SKM-1 treated with dmso at 0.1 percent for 144 hours (cell line): ENCODE measurements at regions not wholly inside any gene's neighbourhood (a gene's known extent, or its start where the extent isn't known, plus 50 kb on each side); places are given as distances from the start of the nearest gene placed in this dataset.
"Not testable (repeated sequence)": the region's sequence is repeated elsewhere in the genome, so short reads cannot be mapped to it uniquely, and the experiment has no call there.

Experiments
- DNase-seq: peaks from one replicate; lab custom pipeline; 2025; ENCODE audit not compliant: unreplicated experiment; lab: John Stamatoyannopoulos, UW

DNA sequence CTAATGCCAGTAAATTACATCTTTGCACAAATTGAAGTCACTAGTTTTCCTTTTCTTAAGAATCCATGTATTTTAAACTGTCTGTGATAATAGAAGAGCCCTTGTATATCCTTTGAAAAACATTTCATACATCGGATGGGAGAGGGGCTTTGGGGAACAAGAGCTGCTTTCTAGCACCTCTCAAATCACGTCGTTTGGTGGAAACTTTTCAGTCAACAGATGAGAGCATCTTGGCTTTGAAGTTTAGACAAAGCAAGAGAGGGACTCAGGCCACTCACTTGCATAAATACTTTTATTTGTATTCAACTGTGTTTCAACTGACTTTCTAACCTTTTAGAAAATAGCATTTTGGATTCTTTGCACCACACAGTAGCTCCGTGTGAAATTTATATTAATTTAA lies 502.3 kb upstream of the IMPG1 start:
- no peak for DNase-seq

DNA sequence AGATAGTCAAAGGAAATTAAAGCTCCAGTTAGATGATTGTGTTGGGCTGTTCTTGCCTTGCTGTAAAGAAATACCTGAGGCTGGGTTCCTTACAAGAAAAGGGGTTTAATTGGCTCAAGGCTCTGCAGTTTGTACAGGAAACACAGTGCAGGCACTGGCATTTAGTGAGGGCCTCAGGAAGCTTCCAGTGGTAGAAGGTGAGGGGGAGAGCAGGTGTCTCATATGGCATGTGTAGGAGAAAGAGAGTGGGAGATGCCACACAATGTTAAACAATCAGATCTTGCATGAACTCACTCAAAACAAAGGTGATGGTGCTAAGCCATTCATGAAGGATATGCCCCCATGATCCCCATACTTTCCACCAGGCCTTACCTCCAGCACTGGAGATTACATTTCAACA lies 493.5 kb upstream of the IMPG1 start:
- DNase-seq, result no peak

DNA sequence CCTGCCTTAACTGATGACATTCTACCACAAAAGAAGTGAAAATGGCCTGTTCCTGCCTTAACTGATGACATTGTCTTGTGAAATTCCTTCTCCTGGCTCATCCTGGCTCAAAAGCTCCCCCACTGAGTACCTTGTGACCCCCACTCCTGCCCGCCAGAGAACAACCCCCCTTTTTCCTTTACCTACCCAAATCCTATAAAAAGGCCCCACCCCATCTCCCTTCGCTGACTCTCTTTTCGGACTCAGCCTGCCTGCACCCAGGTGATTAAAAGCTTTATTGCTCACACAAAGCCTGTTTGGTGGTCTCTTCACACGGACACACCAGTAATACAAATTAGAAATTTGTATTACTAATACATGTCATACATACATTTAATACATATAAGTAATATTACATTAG lies 489.9 kb upstream of the IMPG1 start:
- DNase-seq, result not testable (repeated sequence)

DNA sequence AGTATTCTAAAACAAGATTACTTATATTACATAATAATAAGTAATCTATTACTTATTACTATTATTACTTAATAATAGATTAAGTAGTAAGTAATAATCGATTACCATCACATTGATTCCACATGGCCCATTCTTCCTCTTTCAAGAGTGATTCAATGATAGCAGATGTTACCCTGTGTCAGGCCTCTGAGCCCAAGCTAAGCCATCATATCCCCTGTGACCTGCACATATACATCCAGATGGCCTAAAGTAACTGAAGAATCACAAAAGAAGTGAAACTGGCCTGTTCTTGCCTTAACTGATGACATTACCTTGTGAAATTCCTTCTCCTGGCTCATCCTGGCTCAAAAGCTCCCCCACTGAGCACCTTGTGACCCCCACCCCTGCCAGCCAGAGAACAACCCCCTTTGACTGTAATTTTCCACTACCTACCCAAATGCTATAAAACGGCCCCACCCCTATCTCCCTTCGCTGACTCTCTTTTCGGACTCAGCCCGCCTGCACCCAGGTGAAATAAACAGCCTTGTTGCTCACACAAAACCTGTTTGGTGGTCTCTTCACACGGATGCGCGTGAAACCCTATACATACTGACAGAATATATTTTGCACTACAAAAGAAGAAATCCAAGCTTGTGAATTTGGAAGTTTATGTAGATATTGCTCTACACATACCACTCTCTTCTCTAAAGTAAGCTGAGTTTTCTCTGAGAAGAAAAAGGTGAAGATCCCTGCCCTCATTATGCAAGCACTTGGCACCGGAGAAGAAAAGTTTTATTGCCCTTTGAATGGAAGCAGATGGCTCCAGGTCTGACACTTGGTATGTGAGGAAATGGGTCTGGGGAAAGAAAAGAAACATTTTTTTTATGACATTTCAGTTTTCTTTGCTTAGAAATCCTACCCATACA lies 488.6 kb upstream of the IMPG1 start:
- not testable (repeated sequence) for DNase-seq

DNA sequence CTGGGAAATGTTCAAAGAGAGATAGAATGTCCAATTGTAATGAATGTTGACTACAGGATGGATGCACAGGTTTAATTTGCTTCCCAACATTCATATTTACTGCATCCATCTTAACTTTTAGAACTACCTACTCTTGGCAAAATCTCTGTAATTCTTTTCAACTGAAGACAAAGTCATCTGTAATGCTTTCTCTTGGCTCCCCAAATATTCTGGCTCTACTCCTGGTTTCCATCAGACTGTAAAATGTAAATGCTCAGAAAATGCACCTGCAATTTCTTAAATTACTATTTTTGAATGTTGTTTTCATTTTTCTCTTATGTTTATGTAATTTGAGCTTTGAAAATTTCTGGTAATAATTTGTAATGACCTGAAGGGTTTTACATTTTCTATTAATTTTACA lies 480.8 kb upstream of the IMPG1 start:
- DNase-seq, result no peak

DNA sequence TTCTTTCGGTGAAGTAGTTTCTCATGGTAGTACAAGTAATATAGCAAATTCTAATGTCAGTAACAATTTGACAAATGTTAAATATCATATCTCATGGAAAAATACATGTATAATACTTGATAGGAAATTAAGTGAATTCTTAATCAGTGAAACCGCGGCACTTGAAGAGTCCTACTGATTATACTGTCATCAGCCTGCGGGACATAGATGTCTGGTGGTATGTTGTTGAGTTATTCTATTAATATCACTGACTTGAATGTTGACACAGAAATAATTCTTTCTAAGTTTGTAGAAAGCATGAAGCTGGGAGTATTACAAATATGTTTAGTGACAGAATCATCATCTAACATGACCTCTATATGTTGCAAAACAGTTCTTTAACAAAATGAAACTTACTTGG lies 479.8 kb upstream of the IMPG1 start:
- no peak for DNase-seq

DNA sequence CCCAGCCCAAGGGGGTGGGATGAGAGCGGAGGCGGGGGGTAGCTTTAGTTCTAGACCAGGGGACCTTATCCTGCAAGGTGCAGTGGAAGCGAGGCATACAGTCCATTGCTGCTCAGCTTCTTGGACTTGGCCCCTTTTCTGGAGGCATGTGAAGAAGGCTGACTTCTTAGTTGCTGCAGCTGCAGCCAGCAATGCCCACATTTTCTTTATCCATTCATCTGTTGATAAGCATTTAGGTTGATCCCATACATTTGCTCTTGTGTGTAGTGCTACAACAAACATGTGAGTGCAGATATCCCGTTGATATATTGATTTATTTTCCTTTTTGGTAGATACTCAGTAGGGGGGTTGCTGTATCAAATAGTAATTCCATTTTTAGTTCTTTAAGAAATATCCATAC lies 461.2 kb upstream of the IMPG1 start:
- DNase-seq, result no peak

DNA sequence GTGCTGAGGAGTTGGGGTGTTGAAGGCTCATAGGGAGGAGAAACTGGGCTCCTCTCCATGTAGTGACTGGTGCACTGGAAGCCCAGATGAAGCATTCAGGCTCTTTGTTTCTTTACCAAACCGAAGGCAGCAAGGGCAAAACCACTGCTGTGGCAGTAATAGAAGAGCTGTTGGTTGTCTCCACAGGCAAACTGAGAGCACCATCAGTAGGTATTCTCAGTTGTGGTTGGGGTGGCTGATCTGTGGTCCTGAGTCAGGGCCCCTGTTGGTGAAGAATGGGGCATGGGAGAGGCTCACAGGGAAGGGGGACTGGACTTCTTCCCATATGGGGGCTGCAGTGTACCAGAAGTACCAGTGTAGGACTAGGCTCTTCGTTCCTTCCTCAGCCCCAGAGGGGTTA lies 460.2 kb upstream of the IMPG1 start:
- no peak for DNase-seq

DNA sequence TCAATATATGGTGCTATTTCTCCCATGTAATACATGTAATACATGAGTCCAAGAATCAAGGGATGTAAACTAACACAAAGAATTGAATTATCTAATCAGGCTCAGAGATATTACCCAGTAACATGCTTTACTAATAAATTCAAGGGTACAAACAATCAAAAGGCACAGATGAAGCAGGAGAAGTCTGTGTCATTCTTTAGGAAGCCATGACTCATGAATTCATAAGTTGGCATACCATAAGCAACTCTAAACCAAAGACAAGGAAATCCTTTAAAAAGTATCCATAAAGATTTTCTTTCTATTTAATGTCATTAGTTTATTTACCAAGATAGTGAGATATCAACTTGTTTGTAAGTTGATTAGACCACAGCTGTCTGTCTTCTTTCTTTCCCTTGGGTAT lies 446.0 kb upstream of the IMPG1 start:
- no peak for DNase-seq

DNA sequence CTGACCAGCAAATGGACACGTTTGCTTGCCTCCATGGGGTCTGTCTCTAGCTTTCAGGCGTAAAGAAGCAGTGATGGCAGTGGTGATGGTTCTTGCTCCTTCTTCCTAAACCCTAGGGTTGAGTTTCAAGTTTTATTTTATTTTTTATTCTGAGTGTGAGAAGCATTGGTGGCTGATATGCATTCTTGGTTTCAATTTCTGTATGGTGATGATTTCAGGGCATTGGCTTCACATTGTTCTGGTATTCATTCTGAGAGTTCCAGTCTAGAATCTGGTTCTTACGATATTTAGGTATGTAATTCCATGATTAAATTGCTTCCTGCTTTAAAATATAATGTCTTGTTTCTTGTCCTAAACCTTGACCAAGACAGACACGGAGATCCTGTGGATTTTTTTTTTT lies 444.5 kb upstream of the IMPG1 start:
- no peak for DNase-seq

DNA sequence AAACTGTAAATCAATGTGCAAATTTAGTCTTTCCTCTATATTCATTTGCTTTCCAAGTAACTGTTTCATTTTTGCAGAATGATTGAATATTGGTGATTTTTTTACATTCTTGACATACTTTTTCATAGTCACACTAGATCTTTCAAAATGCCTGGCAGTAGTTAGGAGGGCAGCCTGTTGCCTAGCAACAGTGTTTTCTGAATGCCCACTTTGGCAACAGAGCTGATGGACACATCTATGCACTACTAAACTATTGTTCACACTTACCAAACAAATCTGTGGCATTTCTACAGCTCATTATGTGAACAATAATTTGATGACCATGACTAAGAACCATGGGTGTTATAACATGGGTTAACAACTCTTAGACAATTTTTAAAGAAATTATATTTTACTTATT lies 438.0 kb upstream of the IMPG1 start:
- DNase-seq, result no peak

DNA sequence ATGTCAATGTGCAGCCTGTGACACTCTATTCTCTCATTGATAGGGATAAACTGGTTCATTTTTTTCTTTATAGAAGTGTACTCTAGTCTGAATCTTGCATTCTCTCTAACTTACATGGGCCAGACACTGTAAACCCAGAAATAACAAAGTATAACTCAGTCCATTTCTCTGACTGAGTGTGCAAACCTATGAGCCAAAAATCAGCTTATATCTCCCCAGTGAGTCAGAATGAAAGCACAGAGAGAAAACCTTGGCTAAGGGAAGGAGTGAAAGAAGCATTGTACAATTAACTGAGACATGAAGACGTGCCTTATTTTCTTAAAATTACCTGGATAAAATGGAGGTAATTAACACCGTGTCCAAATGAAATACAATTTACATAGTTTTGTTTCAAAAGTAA lies 436.9 kb upstream of the IMPG1 start:
- no peak for DNase-seq

DNA sequence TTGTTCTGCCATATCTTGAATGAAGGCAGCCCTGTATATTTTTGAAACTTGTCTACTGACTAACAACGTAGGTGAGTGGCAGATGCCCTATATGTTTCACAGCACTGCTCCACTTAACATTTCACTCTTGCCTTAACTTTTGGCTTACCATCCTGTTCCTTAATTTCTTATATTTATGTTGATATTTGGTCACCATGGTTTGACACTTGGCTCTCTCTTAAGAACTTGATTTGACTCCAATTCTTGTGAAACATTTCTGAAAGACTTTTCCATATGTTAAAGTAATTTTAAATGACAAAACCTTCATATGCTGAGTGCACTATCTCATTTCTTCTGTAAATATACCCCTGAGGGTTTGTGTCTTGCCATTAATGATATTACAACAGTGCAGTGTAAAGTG lies 434.3 kb upstream of the IMPG1 start:
- DNase-seq, result no peak

DNA sequence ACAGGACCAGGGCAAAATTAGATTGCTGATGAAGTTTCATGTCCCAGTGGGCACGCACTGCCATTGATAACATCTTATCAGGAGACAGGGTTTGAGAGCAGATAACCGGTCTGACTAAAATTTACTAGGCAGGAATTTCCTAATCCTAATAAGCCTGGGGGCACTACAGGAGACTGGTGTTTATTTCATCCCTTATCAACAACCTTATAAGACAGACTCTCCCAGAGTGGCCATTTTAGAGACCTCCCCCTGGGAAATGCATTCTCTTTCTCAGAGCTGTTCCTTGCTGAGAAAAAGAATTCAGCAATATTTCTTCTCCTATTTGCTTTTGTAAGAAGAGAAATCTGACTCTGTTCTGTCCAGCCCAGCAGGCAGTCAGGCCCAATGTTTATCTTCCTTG lies 423.4 kb upstream of the IMPG1 start:
- DNase-seq, result no peak

DNA sequence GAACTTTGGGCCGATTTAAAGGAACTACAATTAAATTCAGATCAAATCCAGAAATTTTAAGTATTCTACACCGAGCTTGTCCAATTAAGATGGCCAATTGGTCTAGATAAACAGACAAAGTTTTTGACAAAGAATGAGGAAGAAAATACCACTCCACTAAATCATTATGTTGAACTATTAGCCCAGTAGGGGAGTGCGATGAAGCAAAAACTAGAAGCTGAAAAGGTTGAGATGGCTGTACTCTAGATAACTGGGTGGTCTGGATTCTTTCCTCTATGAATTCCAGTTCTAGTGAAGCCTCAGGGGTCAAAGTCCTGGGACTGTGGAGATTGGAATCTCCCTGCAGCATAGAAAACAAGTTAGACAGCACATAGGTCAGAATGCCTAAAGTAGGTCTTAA lies 418.9 kb upstream of the IMPG1 start:
- not testable (repeated sequence) for DNase-seq

DNA sequence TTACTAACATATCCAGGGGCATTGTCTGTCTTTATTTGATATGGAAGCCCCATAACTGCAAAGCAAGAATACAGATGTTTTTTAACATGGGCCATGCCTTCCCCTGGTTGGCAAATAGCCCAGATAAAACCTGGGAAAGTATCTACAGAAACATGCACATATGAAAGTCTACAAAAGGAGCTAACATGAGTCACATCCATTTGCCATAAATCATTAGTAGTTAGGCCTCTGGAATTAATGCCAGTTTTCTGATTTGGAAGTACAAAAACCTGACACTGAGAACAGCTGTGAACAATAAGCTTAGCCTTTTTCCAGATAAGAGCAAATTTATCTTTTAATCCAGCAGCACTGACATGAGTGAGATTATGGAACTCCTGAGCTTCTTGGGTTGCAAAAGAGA lies 418.0 kb upstream of the IMPG1 start:
- DNase-seq, result no peak

DNA sequence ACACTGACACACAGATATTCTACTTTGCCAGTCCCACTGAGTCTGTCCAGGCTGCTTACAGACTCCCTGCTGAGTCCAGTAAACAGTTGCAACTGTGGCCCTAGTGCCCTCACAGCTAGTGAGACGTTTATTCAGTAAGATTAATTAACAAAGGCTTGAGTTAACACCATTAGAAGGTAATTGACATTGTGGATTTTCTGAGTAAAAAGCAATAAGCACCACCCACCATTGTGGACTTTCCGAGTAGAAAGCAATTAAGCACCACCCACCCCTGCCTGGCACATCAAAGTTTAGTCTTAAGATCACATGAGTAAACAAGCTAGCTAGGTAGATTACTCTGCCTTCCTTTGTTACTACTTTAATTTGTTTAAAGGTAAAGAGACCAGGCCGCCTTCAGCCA lies 408.6 kb upstream of the IMPG1 start:
- no peak for DNase-seq

DNA sequence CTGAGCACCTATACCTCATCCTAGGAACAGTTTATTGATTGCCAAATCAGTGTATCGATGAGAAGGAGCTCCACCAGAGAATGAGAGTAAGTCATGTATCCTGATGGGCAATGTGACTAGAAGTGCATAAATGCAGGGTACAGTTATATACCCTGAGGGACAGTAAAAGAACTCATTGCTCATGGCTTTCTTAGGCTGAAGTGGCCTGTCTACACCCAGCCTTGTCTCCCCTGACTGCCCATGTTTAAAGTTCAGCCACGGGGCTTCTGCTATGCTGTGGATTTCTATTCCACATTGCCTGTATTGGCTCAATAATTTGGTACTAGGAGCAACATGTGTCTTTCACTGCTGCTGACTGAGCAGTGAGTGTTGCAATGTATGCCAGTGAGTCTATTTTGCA lies 400.4 kb upstream of the IMPG1 start:
- DNase-seq, result peak; percentile 4

DNA sequence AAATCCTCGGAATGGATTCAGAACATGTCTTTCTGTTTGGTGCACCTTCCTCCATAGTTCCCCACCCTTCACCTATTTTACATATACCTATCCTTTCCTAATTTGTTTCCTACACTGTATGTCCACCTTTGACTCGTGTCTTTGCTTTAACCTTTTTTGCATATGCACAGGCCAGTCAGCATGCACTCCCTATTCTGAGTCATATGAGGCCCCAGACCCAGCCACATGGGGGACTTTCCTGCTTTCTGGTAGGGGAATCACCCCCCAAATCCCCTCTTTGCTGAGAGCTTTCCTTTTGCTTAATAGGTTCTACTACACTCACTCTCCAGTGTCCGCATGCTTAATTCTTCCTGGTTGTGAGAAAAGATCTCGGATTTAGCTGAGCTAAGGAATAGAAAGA lies 393.8 kb upstream of the IMPG1 start:
- no peak for DNase-seq

DNA sequence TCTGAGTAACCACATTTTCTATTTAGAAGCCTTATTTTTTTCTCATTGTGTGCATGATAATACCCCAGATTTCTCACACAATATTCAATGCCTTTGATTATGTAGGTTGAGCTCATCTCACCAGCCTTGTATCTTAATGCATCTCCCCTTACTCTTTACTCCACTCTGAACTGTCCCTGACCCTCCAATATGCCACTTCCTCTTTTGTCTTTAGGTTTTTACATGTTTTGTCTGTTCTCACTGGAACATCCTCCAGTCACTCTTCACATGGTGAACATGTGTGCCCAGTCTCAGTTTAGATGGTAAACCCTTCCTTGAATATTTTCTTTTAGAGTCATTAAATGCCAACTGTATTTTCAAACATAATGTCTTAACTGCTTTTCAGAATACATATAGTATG lies 392.9 kb upstream of the IMPG1 start:
- peak; percentile 6 for DNase-seq

DNA sequence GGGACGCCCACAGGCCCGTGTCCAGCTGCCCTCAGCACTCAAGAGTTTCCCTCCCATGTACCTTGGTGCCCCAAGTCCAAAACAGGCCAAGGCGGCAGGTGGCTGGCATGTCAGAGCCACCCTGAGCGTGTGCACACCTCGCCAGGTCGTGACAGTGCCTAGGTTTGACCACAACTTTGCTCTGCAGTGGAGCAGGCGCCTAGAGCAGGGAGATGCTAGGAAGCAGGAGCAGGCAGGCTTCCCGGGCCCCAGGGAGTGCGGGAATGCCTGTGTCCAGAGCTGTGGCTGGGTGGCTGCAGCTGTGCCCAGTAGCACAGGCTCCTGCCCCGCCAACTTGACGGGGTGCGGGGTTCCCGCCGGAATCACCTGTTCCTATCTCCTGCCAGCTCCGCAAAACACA lies 380.8 kb upstream of the IMPG1 start:
- DNase-seq, result no peak

DNA sequence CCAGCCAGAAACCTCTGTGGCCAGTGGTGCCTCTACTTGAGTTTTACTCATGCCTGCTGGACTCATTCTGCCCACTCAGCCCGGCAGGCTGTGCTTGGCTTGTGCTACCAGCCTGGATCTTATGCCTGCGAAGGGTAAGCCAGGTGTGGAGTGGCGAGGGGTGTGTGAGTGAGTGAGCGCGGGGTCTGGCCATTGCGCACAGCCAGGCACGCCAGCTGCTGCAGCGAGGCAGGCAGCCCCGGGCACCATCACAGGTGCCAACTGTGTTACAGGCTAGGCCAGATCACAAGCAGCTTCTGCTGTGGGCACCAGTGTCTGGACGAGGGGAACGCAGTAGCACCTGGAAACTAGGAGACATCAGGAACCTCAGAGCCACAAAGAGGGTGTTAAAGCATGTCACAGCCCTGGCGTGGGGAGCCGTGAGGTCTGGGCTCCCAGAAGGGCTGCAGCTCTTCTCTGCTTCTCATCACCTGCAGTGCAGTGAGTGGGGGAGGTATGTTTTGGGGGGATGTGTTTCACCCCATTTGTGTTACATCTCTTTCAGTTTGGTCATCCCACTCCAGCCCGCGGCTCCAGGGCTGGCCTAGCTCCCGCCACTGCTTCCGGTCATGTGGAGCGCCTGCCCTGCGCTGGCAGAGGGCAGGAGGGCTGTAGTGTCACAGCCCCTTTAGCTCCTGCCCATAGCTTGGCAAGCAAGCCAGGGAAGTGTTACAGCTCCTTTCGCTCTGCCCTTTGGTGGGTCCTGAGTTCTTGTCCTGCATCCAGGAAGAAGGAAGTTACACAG lies 379.7 kb upstream of the IMPG1 start:
- no peak for DNase-seq
